ENCODE measurements at regions not wholly inside any gene's neighbourhood (a gene's known extent, or its start where the extent isn't known, plus 50 kb on each side); places are given as distances from the start of the nearest gene placed in this dataset.

GRCh38 chr2:234266952-234267351 lies 216.4 kb downstream of the SPP2 start:
- Histone ChIP-seq H3K4me1 (ENCODE audit: low read length) (0 out of 2 replicates have a peak, but pooled peaks cover 6% of the 10 kb centered on the region), H2AFZ (ENCODE audit: low read length) (no peak overlapping the region), H3K9me3 (replicated peaks; ENCODE audit: insufficient read depth, low read length) (no peaks in the 10 kb centered on the region), H3K79me2 (ENCODE audit: low read length) (no peaks in the 10 kb centered on the region), H3K4me2 (ENCODE audit: low read depth, low read length) (no peak overlapping the region), H3K9ac (ENCODE audit: low read length) (no peak overlapping the region), H3K4me3 (ENCODE audit: low read length) (no peak overlapping the region), H4K20me1 (ENCODE audit: insufficient read depth, low read length) (no peaks in the 10 kb centered on the region), H3K36me3 (replicated peaks; ENCODE audit: insufficient read depth, low read length) (no peaks in the 10 kb centered on the region), H3K27me3 (replicated peaks; ENCODE audit: insufficient read depth, low read length) (no peaks in the 10 kb centered on the region), H3K9me2 (replicated peaks; ENCODE audit: insufficient read depth, low read length) (no peaks in the 10 kb centered on the region), H3F3A (ENCODE audit: insufficient read depth, low read length) (no peaks in the 10 kb centered on the region), H3K27ac (ENCODE audit: low read length) (no peak overlapping the region)
- no peak for TF ChIP-seq CTCF (IDR thresholded peaks at IDR 0.05; ENCODE audit: low read length)
- no peak for TF ChIP-seq EZH2 (optimal IDR thresholded peaks at IDR 0.05; ENCODE audit: low read depth, low read length)
- no peak for TF ChIP-seq EZH2phosphoT487 (IDR thresholded peaks at IDR 0.05; ENCODE audit: low read length)
- DNase-seq = no peak

GRCh38 chr2:234265206-234265605 lies 214.7 kb downstream of the SPP2 start:
- Histone ChIP-seq H3K4me2 (ENCODE audit: low read depth, low read length) (no peak overlapping the region), H3K4me1 (ENCODE audit: low read length) (0 out of 2 replicates have a peak, but pooled peaks cover 6% of the 10 kb centered on the region), H3K36me3 (replicated peaks; ENCODE audit: insufficient read depth, low read length) (no peaks in the 10 kb centered on the region), H3K27me3 (replicated peaks; ENCODE audit: insufficient read depth, low read length) (no peaks in the 10 kb centered on the region), H3K9ac (ENCODE audit: low read length) (no peak overlapping the region), H3K4me3 (ENCODE audit: low read length) (no peak overlapping the region), H4K20me1 (ENCODE audit: insufficient read depth, low read length) (no peaks in the 10 kb centered on the region), H3K9me2 (replicated peaks; ENCODE audit: insufficient read depth, low read length) (no peaks in the 10 kb centered on the region), H3K27ac (ENCODE audit: low read length) (no peak overlapping the region), H3F3A (ENCODE audit: insufficient read depth, low read length) (no peaks in the 10 kb centered on the region), H2AFZ (ENCODE audit: low read length) (no peak overlapping the region), H3K9me3 (replicated peaks; ENCODE audit: insufficient read depth, low read length) (no peaks in the 10 kb centered on the region), H3K79me2 (ENCODE audit: low read length) (no peaks in the 10 kb centered on the region)
- no peak for DNase-seq
- TF ChIP-seq CTCF (IDR thresholded peaks at IDR 0.05; ENCODE audit: low read length) (no peak), EZH2 (optimal IDR thresholded peaks at IDR 0.05; ENCODE audit: low read depth, low read length) (no peak), EZH2phosphoT487 (IDR thresholded peaks at IDR 0.05; ENCODE audit: low read length) (no peak)

DNA sequence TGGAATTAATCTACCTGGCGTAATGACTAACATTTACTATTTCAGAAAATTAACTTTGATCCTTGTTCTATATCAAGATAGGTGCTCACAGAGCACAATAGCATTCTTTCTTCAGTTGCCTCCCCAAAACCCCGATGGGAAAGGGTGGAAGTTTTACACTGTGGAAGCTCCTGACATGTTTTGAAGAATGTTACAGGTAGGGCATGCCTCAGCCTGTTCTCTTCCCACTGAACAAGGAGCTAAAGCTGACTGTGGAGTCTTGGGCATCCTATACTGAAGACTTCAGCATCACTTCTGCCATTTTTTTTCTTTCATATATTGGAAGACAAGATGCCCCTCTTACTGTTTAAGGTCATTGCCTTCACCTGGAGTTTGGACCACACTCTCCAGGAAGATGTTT lies 211.2 kb downstream of the SPP2 start:
- Histone ChIP-seq H3K9me3 (replicated peaks; ENCODE audit: insufficient read depth, low read length) (no peaks in the 10 kb centered on the region), H3K27ac (ENCODE audit: low read length) (no peak overlapping the region), H3K27me3 (replicated peaks; ENCODE audit: insufficient read depth, low read length) (no peaks in the 10 kb centered on the region), H3F3A (ENCODE audit: insufficient read depth, low read length) (no peaks in the 10 kb centered on the region), H3K79me2 (ENCODE audit: low read length) (no peaks in the 10 kb centered on the region), H3K4me2 (ENCODE audit: low read depth, low read length) (no peak overlapping the region), H3K4me3 (ENCODE audit: low read length) (no peak overlapping the region), H3K9ac (ENCODE audit: low read length) (no peak overlapping the region), H2AFZ (ENCODE audit: low read length) (no peak overlapping the region), H3K4me1 (ENCODE audit: low read length) (no peaks in the 10 kb centered on the region), H4K20me1 (ENCODE audit: insufficient read depth, low read length) (no peaks in the 10 kb centered on the region), H3K36me3 (replicated peaks; ENCODE audit: insufficient read depth, low read length) (no peaks in the 10 kb centered on the region), H3K9me2 (replicated peaks; ENCODE audit: insufficient read depth, low read length) (no peaks in the 10 kb centered on the region)
- TF ChIP-seq CTCF (IDR thresholded peaks at IDR 0.05; ENCODE audit: low read length) (no peak), EZH2 (optimal IDR thresholded peaks at IDR 0.05; ENCODE audit: low read depth, low read length) (no peak), EZH2phosphoT487 (IDR thresholded peaks at IDR 0.05; ENCODE audit: low read length) (no peak)
- DNase-seq = no peak
